GM18520 (cell line): ENCODE measurements at regions not wholly inside any gene's neighbourhood (a gene's known extent, or its start where the extent isn't known, plus 50 kb on each side); places are given as distances from the start of the nearest gene placed in this dataset.
"Not testable (repeated sequence)": the region's sequence is repeated elsewhere in the genome, so short reads cannot be mapped to it uniquely, and the experiment has no call there.

Experiments used
- ATAC-seq: cut with Tn5 transposase; IDR thresholded peaks from one replicate; pipeline ENCODE4 v1.9.1; 2021; ENCODE audit not compliant: unreplicated experiment

GRCh38 chr5:106089073-106089472, 1581.7 kb downstream of the EFNA5 start:
- ATAC-seq, result no peak

GRCh38 chr5:106088462-106088861, 1582.3 kb downstream of the EFNA5 start:
- no peak for ATAC-seq

- ATAC-seq, result no peak
Observed at GRCh38 chr5:106086352-106086751, 1584.4 kb downstream of the EFNA5 start.

- no peak for ATAC-seq
Observed at GRCh38 chr5:106085556-106085955, 1585.2 kb downstream of the EFNA5 start.

- ATAC-seq, result no peak
Observed at GRCh38 chr5:106085136-106085535, 1585.6 kb downstream of the EFNA5 start.

GRCh38 chr5:106080535-106080934, 1590.2 kb downstream of the EFNA5 start:
- ATAC-seq, result no peak

- no peak for ATAC-seq
Observed at GRCh38 chr5:106076655-106077054, 1594.1 kb downstream of the EFNA5 start.

GRCh38 chr5:106072208-106072607, 1598.5 kb downstream of the EFNA5 start:
- no peak for ATAC-seq

- no peak for ATAC-seq
Observed at GRCh38 chr5:106047341-106047740, 1623.4 kb downstream of the EFNA5 start.

GRCh38 chr5:106032069-106032468, 1638.7 kb downstream of the EFNA5 start:
- not testable (repeated sequence) for ATAC-seq

- ATAC-seq, result no peak
Observed at GRCh38 chr5:106028314-106028713, 1642.4 kb downstream of the EFNA5 start.

GRCh38 chr5:106020894-106021293, 1649.8 kb downstream of the EFNA5 start:
- ATAC-seq, result no peak

GRCh38 chr5:106019261-106019660, 1651.5 kb downstream of the EFNA5 start:
- no peak for ATAC-seq

- no peak for ATAC-seq
Observed at GRCh38 chr5:106017243-106017857, 1653.4 kb downstream of the EFNA5 start.

- no peak for ATAC-seq
Observed at GRCh38 chr5:106014262-106014661, 1656.5 kb downstream of the EFNA5 start.

- ATAC-seq, result no peak
Observed at GRCh38 chr5:106006242-106006641, 1664.5 kb downstream of the EFNA5 start.

GRCh38 chr5:105998991-105999390, 1671.7 kb downstream of the EFNA5 start:
- not testable (repeated sequence) for ATAC-seq

- ATAC-seq, result no peak
Observed at GRCh38 chr5:105993027-105993426, 1677.7 kb downstream of the EFNA5 start.

- no peak for ATAC-seq
Observed at GRCh38 chr5:105982526-105982925, 1688.2 kb downstream of the EFNA5 start.

GRCh38 chr5:105978011-105978410, 1692.7 kb downstream of the EFNA5 start:
- no peak for ATAC-seq

- no peak for ATAC-seq
Observed at GRCh38 chr5:105977163-105977562, 1693.6 kb downstream of the EFNA5 start.

- ATAC-seq, result no peak
Observed at GRCh38 chr5:105970919-105971318, 1699.8 kb downstream of the EFNA5 start.

- ATAC-seq, result no peak
Observed at GRCh38 chr5:105968981-105969380, 1701.8 kb downstream of the EFNA5 start.
